GM12873 (cell line): ENCODE measurements at regions not wholly inside any gene's neighbourhood (a gene's known extent, or its start where the extent isn't known, plus 50 kb on each side); places are given as distances from the start of the nearest gene placed in this dataset.

ENCODE experiments used
- TF ChIP-seq, protein P1 (sequence below): IDR thresholded peaks from 2 replicates; pipeline ENCODE4 v1.5.1; 2012; ENCODE audit warnings: low read depth, mild to moderate bottlenecking, moderate library complexity, low read length, control low read depth; ENCODE audit not compliant: insufficient read depth; ENCODE audit errors: missing control alignments

DNA sequence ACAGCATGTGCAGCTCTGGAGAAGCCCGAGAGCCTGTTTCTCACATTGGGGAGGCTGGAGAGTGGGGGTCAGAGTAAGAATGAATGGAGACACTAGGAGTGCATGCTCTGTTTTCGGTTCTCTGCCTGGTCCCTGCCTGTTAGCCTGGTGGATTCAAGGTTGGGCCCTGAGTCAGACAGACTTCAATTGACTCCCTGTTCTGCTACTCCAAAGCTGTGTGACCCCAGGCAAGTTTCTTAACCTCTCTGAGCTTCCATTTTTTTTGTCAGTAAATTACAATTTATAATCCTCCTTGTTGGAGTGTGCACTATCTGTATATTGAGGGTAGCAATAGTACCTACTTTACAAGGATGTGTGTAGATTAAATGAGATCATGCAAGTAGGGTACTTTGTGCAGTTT lies 102.6 kb upstream of the ESRRB start:
- TF ChIP-seq, protein P1, sequence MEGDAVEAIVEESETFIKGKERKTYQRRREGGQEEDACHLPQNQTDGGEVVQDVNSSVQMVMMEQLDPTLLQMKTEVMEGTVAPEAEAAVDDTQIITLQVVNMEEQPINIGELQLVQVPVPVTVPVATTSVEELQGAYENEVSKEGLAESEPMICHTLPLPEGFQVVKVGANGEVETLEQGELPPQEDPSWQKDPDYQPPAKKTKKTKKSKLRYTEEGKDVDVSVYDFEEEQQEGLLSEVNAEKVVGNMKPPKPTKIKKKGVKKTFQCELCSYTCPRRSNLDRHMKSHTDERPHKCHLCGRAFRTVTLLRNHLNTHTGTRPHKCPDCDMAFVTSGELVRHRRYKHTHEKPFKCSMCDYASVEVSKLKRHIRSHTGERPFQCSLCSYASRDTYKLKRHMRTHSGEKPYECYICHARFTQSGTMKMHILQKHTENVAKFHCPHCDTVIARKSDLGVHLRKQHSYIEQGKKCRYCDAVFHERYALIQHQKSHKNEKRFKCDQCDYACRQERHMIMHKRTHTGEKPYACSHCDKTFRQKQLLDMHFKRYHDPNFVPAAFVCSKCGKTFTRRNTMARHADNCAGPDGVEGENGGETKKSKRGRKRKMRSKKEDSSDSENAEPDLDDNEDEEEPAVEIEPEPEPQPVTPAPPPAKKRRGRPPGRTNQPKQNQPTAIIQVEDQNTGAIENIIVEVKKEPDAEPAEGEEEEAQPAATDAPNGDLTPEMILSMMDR = no peak

DNA sequence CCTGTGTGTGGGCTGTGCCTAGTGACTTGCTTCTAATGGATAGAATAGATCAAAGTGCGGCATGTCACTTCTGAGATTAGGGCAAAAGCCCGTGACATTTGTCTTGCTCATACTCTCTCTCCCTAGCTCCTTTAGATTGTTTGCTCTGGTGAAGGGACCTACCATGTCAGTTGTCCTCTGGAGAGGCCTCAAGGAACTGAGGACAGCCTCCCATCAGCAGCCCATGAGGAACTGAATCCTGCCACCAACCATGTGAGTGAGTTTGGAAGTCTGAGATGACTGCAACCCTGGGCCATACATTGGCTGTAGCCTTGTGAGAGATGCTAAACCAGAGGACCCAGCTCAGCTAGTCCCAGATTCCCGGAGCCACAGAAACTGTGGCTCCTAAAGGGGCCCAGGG lies 101.6 kb upstream of the ESRRB start:
- TF ChIP-seq, protein P1 = no peak

DNA sequence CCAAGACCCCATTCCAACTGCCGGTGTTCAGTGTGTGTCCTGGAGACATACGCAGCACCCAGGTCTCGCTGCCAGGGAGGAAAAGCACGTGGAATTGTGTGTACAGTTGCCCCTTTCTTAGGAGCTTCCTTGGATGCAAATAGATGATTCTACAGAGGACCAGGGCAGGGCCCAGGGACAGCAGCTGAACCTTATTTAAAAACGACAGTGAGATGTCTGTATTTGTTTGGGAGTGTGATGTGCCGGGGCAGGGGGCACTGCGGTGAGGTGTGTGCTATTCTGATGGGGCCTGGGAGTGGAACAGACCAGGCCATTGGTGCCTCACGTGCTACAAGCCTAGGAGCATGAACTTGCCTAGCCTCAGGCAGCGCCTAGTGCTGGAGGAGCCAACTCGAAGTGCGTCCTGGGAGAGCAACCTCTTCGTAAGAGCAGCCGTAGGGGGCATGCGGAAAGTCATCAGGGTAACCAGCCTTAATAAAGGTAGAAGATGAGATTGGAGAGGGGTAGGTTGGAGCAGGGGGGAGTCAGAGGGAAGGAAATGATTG lies 98.3 kb upstream of the ESRRB start:
- TF ChIP-seq, protein P1 = no peak

DNA sequence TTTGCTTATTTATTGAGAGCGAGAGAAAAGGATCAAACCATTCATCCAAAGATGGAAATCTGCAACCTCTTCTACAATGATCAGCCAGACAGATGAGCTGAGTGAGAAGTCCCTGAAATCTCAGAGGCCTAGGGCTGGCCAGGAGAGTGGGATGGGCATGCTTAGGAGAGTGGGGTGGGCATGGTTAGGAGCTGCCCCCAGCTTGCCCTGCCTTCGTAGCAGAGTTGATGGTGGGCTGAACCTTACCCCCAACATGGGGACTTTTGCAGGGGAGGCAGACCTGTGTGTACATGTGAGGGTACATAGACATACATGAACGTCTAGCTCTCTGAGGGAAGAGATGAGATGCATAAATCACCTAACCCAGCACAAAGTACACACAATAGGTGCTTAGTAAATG lies 95.7 kb upstream of the ESRRB start:
- TF ChIP-seq, protein P1 = no peak

DNA sequence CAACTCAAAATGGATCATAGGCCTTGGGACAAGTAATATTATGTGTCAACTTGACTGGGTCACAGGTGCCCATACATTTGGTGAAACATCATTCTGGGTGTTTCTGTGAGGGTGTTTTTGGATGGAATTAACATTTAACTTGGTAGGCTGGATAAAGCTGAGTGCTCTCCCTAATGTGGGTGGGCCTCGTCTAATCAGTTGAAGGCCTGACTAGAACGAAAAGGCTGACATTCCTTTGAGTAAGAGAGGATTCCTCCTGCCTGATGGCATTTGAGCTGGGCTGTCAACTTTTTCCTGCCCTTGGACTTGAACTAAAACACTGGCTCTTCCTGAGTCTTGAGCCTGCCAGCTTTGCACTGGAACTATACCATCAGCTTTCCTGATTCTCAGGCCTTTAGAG lies 93.4 kb upstream of the ESRRB start:
- TF ChIP-seq, protein P1 = no peak

DNA sequence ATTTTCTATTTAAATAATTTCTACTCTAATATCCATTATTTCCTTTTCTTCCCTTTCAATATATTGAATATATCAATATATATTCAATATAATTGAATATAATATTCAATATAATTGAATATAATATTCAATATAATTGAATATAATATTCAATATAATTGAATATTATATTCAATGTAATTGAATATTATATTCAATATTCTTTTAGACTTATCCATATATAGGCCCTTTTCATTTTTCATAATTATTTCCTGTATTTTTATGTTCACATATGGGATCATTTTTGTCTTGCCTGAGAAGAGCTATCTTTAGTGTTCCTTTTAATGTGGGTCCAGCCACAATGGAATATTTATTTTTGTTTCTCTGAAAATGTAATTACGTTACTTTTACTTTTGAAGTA lies 88.9 kb upstream of the ESRRB start:
- TF ChIP-seq, protein P1 = no peak

DNA sequence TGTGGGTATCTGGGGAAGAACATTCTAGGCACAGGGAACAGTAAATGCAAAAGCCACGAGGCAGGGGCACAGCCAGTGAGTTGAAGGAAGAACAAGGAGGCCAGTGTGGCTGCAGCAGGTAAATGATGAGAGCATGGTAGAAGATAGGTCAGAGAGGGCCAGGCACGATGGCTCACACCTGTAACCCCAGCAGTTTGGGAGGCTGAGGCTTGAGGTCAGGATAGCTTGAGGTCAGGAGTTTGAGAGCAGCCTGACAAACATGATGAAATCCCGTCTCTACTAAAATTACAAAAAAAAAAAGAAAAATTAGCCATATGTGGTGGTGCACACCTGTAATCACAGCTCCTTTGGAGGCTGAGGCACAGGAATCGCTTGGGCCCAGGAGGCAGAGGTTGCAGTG lies 86.7 kb upstream of the ESRRB start:
- TF ChIP-seq, protein P1 = no peak

DNA sequence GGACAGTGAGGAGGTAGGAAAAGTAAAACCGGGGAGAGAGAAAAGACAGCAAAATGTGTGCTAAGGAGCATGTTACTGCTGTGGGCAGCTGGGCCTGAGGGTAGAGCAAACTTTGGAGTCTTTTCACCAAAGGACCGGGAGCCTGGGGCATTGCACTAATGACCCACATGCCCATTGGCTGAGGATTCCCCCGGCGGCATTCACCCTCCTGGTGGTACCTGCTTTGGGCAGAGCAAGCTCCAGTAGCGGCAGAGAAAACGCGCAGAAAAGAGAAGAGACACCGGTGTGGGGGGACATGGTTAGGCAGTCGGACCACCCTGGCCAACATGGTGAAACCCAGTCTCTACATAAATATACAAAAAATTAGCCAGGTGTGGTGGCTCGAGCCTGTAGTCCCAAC lies 83.4 kb upstream of the ESRRB start:
- TF ChIP-seq, protein P1 = no peak
